ENCODE measurements at regions not wholly inside any gene's neighbourhood (a gene's known extent, or its start where the extent isn't known, plus 50 kb on each side); places are given as distances from the start of the nearest gene placed in this dataset.

DNA sequence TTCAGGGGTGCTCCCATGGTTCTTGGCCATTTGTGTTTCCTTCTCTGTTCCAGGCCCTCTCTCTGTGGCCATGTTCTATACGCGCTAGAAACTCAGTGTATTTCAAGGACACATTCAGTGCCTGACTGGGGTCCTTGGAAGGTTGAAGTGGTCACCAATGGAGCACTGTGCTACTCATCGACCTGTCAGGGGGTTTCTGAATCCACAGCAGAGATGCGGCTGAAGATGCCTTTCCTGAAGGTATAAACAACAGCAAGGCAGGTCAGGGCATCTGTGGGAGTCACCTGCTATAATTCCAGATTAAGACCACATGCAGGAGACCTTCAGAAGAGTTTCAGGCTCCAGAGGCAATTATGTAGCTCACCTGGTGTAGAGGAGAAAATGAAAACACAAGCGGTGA, 86.8 kb upstream of the MGMT start:
- TF ChIP-seq POLR2A (IDR thresholded peaks at IDR 0.05): no peak
- TF ChIP-seq, protein P1, sequence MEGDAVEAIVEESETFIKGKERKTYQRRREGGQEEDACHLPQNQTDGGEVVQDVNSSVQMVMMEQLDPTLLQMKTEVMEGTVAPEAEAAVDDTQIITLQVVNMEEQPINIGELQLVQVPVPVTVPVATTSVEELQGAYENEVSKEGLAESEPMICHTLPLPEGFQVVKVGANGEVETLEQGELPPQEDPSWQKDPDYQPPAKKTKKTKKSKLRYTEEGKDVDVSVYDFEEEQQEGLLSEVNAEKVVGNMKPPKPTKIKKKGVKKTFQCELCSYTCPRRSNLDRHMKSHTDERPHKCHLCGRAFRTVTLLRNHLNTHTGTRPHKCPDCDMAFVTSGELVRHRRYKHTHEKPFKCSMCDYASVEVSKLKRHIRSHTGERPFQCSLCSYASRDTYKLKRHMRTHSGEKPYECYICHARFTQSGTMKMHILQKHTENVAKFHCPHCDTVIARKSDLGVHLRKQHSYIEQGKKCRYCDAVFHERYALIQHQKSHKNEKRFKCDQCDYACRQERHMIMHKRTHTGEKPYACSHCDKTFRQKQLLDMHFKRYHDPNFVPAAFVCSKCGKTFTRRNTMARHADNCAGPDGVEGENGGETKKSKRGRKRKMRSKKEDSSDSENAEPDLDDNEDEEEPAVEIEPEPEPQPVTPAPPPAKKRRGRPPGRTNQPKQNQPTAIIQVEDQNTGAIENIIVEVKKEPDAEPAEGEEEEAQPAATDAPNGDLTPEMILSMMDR (IDR thresholded peaks at IDR 0.05): no peak
- no peak for TF ChIP-seq POLR2AphosphoS5 (IDR thresholded peaks at IDR 0.05)
- TF ChIP-seq EP300 (IDR thresholded peaks at IDR 0.05): no peak

Data from sigmoid colon (tissue), 4 donors.